GM18507 (cell line): ENCODE measurements at regions not wholly inside any gene's neighbourhood (a gene's known extent, or its start where the extent isn't known, plus 50 kb on each side); places are given as distances from the start of the nearest gene placed in this dataset.
"Not testable (repeated sequence)": the region's sequence is repeated elsewhere in the genome, so short reads cannot be mapped to it uniquely, and the experiment has no call there.

Experiments used
- DNase-seq: peaks from one replicate; pipeline ENCODE4 v3.0.0; 2011; ENCODE audit warnings: low read depth; ENCODE audit not compliant: insufficient read length; ENCODE audit errors: extremely low spot score
- FAIRE-seq: peaks from 2 replicates; lab custom pipeline; 2011; peaks lifted over from hg19 to GRCh38; lab: Jason Lieb, UNC

GRCh38 chr7:70895337-70896200 lies 236.4 kb upstream of the GALNT17 start:
- not testable (repeated sequence) for FAIRE-seq, DNase-seq

- DNase-seq (no peak), FAIRE-seq (no peak)
Measured at GRCh38 chr7:70907259-70908247, 224.4 kb upstream of the GALNT17 start.

GRCh38 chr7:70913924-70914323 lies 218.0 kb upstream of the GALNT17 start:
- FAIRE-seq, result no peak
- DNase-seq, result no peak

GRCh38 chr7:70915067-70915466 lies 216.9 kb upstream of the GALNT17 start:
- no peak for FAIRE-seq

GRCh38 chr7:70919481-70920073 lies 212.4 kb upstream of the GALNT17 start:
- DNase-seq, result no peak
- FAIRE-seq, result no peak

More at GRCh38 chr7:70915067-70915466, 216.9 kb upstream of the GALNT17 start:
- no peak for DNase-seq

- FAIRE-seq (no peak), DNase-seq (no peak)
Measured at GRCh38 chr7:70920876-70921275, 211.1 kb upstream of the GALNT17 start.

- FAIRE-seq, result no peak
Measured at GRCh38 chr7:70923181-70923845, 208.6 kb upstream of the GALNT17 start.

GRCh38 chr7:70925411-70926115 lies 206.4 kb upstream of the GALNT17 start:
- FAIRE-seq (no peak), DNase-seq (no peak)

More at GRCh38 chr7:70923181-70923845, 208.6 kb upstream of the GALNT17 start:
- DNase-seq, result no peak

GRCh38 chr7:70926666-70927065 lies 205.3 kb upstream of the GALNT17 start:
- FAIRE-seq (no peak), DNase-seq (no peak)

GRCh38 chr7:70935311-70935710 lies 196.6 kb upstream of the GALNT17 start:
- no peak for DNase-seq
- no peak for FAIRE-seq

- FAIRE-seq (no peak), DNase-seq (no peak)
Measured at GRCh38 chr7:70935854-70936253, 196.1 kb upstream of the GALNT17 start.

- DNase-seq (no peak), FAIRE-seq (no peak)
Measured at GRCh38 chr7:70937424-70937823, 194.5 kb upstream of the GALNT17 start.

GRCh38 chr7:70940597-70940996 lies 191.3 kb upstream of the GALNT17 start:
- DNase-seq, result no peak
- FAIRE-seq, result no peak

GRCh38 chr7:70942791-70943190 lies 189.2 kb upstream of the GALNT17 start:
- DNase-seq (no peak), FAIRE-seq (no peak)

GRCh38 chr7:70944516-70944915 lies 187.4 kb upstream of the GALNT17 start:
- no peak for FAIRE-seq
- DNase-seq, result no peak

- FAIRE-seq, result no peak
- no peak for DNase-seq
Measured at GRCh38 chr7:70947181-70947580, 184.8 kb upstream of the GALNT17 start.

- FAIRE-seq, result no peak
- DNase-seq, result no peak
Measured at GRCh38 chr7:70949862-70950261, 182.1 kb upstream of the GALNT17 start.

GRCh38 chr7:70951271-70951962 lies 180.5 kb upstream of the GALNT17 start:
- no peak for FAIRE-seq

More at GRCh38 chr7:70951271-70951962, 180.5 kb upstream of the GALNT17 start:
- no peak for DNase-seq
